GM12891 (cell line): ENCODE measurements at regions not wholly inside any gene's neighbourhood (a gene's known extent, or its start where the extent isn't known, plus 50 kb on each side); places are given as distances from the start of the nearest gene placed in this dataset.

ENCODE experiments used
- PAX5 ChIP-seq: IDR thresholded peaks from 2 replicates; pipeline ENCODE4 v1.6.1; 2011; ENCODE audit warnings: low read length, moderate library complexity, mild to moderate bottlenecking; ENCODE audit not compliant: insufficient read depth, severe bottlenecking
- POLR2A ChIP-seq: IDR thresholded peaks from 2 replicates; pipeline ENCODE4 v1.6.1; 2011; ENCODE audit warnings: low read depth, low read length, control low read depth
- POLR2AphosphoS5 ChIP-seq: IDR thresholded peaks from 2 replicates; pipeline ENCODE4 v1.6.1; 2011; ENCODE audit warnings: low read depth, low read length, control low read depth
- SPI1 ChIP-seq: IDR thresholded peaks from 2 replicates; pipeline ENCODE4 v1.6.1; 2011; ENCODE audit warnings: low read depth, low read length, control low read depth
- TAF1 ChIP-seq: IDR thresholded peaks from 2 replicates; pipeline ENCODE4 v1.6.1; 2011; ENCODE audit warnings: low read depth, low read length, control low read depth

DNA sequence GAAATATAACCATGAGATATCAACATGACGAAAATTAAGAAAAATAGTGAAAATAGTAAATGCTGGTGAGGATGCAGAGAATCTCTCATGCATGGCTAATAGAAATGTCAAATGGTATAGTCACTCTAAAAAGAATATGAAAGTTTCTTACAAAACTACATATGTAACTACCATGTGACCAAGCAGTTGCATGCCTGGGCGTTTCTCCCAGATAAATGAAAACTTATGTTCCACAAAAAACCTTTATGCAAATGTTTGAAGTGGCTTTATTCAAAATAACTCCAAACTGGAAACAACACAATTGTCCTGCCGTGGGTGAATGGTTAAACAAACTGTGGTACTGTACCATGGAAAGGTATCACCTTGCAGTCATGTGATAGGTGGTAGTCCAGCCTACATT is 112.4 kb downstream of the HDGFL1 start:
- TF ChIP-seq POLR2A (no peak), POLR2AphosphoS5 (no peak), SPI1 (no peak), TAF1 (no peak), PAX5 (no peak)
